Activated T-cell treated with anti-CD3 and anti-CD28 coated beads, Interleukin-2, amount 50 U/mL, for 4 hours (primary cell): ENCODE measurements at regions not wholly inside any gene's neighbourhood (a gene's known extent, or its start where the extent isn't known, plus 50 kb on each side); places are given as distances from the start of the nearest gene placed in this dataset.
"Not testable (repeated sequence)": the region's sequence is repeated elsewhere in the genome, so short reads cannot be mapped to it uniquely, and the experiment has no call there.

Experiments used
- ATAC-seq, 2 donors: fragments of 200-7000 bp; cut with Tn5 transposase; one replicate each; pipeline ENCODE4 v1.10.0; 2021
- DNase-seq: peaks from one replicate; pipeline ENCODE4 v3.0.0-alpha.2; 2020
- H3K27me3 Mint-ChIP-seq: one replicate; pipeline ENCODE4 v1.8.0; 2021; ENCODE audit warnings: low read depth, mixed read lengths
- H3K36me3 Mint-ChIP-seq: one replicate; pipeline ENCODE4 v1.8.0; 2022; ENCODE audit warnings: mixed read lengths; ENCODE audit not compliant: insufficient read depth
- H3K4me1 Mint-ChIP-seq: one replicate; pipeline ENCODE4 v1.8.0; 2021; ENCODE audit warnings: low read depth, mixed read lengths
- H3K4me3 Mint-ChIP-seq: one replicate; pipeline ENCODE4 v1.8.0; 2021; ENCODE audit warnings: mild to moderate bottlenecking, moderate library complexity, mixed read lengths
- H3K9me3 Mint-ChIP-seq: one replicate; pipeline ENCODE4 v1.8.0; 2021; ENCODE audit warnings: mixed read lengths

- DNase-seq = no peak
- ATAC-seq = peak; percentile 12 to 15
- H3K36me3 Mint-ChIP-seq = no peaks in the 10 kb centered on the region
- no peaks in the 10 kb centered on the region for H3K27me3 Mint-ChIP-seq
- peaks cover 5% of the 10 kb centered on the region for H3K4me1 Mint-ChIP-seq
- no peak overlapping the region for H3K4me3 Mint-ChIP-seq
- no peaks in the 10 kb centered on the region for H3K9me3 Mint-ChIP-seq
These were observed 88.1 kb upstream of the RET start for GRCh38 chr10:42988517-42989395.

- Mint-ChIP-seq H3K4me3 (no peak overlapping the region), H3K36me3 (no peaks in the 10 kb centered on the region)
These were observed 87.4 kb upstream of the RET start for GRCh38 chr10:42989481-42989921.

DNA sequence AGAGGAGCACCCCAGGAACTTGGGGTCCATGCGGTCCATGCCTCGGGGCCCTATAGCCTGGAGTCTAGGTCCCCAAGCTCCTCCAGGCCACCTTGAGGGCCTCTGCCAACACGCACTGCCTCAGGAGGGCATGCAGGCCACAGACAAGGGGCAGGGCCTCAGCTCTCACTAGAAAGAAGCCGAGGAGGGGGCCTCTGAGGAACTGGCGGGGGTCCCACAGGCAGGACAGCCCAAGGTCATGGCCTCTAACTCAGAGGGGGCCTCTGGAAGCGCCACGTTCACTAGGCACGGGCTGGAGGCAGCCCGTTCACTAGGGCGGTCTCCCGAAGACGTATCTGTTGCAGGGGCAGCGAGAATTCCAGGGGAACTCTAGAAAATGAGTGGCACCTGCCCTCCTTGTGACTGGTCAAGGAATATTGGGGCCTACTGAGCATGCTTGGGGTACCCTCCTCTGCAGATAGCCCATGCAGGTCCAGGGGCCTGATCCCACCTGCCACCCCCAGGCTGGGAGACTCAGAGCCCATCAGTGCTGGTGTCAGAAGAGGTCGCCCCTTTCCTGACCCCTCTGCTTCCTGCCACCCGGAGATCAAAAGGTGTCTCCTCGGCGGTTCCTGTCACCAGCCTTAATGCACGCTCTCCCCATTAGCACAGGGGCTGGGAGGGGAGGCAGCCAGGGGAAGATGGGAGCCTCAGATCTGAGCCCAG lies 86.7 kb upstream of the RET start:
- Mint-ChIP-seq H3K36me3 (no peaks in the 10 kb centered on the region), H3K4me3 (no peak overlapping the region), H3K9me3 (no peaks in the 10 kb centered on the region), H3K27me3 (no peaks in the 10 kb centered on the region), H3K4me1 (peaks cover 5% of the 10 kb centered on the region)
- DNase-seq (no peak), ATAC-seq (no peak)

More at GRCh38 chr10:42989481-42989921, 87.4 kb upstream of the RET start:
- Mint-ChIP-seq H3K27me3 (no peaks in the 10 kb centered on the region), H3K4me1 (peaks cover 5% of the 10 kb centered on the region), H3K9me3 (no peaks in the 10 kb centered on the region)
- ATAC-seq = no peak
- DNase-seq = no peak

DNA sequence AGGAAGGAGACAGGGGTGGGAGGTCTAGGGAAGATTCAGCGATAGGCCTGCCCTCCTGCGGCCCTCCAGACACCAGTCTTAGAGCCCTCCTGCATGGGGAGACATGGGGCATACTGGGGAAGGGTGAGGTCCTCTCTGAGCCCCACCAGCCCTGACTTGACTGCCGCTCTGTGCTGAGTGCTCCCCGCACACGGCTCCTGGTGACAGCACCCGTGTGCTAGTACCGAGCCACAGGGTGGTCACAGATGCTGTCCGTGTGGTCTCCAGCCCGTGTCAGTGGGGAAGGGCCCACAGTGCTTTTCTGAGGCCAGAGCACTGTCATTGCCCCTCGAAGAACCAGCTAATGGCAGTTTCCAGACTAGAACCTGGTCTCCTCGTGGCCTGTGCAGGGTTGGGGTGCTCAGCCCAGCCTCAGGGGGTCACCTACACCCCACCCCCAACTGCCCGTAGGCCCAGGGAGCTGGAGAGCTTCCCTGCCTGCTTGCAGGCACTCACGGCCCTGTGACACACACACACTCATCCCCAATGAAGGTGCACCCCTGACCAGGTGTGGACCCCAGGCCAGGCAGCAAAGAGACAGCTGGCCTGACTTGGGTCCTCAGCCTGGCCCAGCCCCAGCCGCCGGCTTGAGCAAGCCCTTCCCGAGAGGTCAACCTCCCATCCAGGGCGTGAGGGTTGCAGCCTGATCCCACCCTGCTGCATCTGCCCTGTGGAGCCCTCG lies 86.0 kb upstream of the RET start:
- peaks cover 5% of the 10 kb centered on the region for H3K4me1 Mint-ChIP-seq
- DNase-seq (no peak), ATAC-seq (no peak)
- no peak overlapping the region for H3K4me3 Mint-ChIP-seq
- H3K27me3 Mint-ChIP-seq = no peaks in the 10 kb centered on the region
- H3K36me3 Mint-ChIP-seq = no peaks in the 10 kb centered on the region
- H3K9me3 Mint-ChIP-seq = no peaks in the 10 kb centered on the region

GRCh38 chr10:42991442-42992098 lies 85.3 kb upstream of the RET start:
- Mint-ChIP-seq H3K36me3 (no peaks in the 10 kb centered on the region), H3K9me3 (no peaks in the 10 kb centered on the region), H3K4me1 (peaks cover 5% of the 10 kb centered on the region), H3K27me3 (no peaks in the 10 kb centered on the region), H3K4me3 (no peak overlapping the region)
- DNase-seq (no peak), ATAC-seq (no peak)

- no peak for DNase-seq
- ATAC-seq = no peak
- Mint-ChIP-seq H3K9me3 (no peaks in the 10 kb centered on the region), H3K36me3 (no peaks in the 10 kb centered on the region), H3K27me3 (no peaks in the 10 kb centered on the region), H3K4me3 (no peak overlapping the region), H3K4me1 (peaks cover 5% of the 10 kb centered on the region)
These were observed 84.5 kb upstream of the RET start for GRCh38 chr10:42992156-42992956.

- Mint-ChIP-seq H3K36me3 (no peaks in the 10 kb centered on the region), H3K4me3 (no peak overlapping the region), H3K27me3 (no peaks in the 10 kb centered on the region), H3K4me1 (peaks cover 5% of the 10 kb centered on the region), H3K9me3 (no peaks in the 10 kb centered on the region)
- DNase-seq = no peak
- no peak for ATAC-seq
These were observed 83.9 kb upstream of the RET start for GRCh38 chr10:42992957-42993390.

GRCh38 chr10:42994909-42995308 lies 82.0 kb upstream of the RET start:
- not testable (repeated sequence) for H3K36me3 Mint-ChIP-seq, H3K4me3 Mint-ChIP-seq, ATAC-seq, H3K4me1 Mint-ChIP-seq, DNase-seq, H3K9me3 Mint-ChIP-seq, H3K27me3 Mint-ChIP-seq

- H3K4me3 Mint-ChIP-seq = no peak overlapping the region
- no peaks in the 10 kb centered on the region for H3K9me3 Mint-ChIP-seq
- H3K4me1 Mint-ChIP-seq = no peaks in the 10 kb centered on the region
- ATAC-seq = no peak
- H3K27me3 Mint-ChIP-seq = peaks cover 2% of the 10 kb centered on the region
- H3K36me3 Mint-ChIP-seq = no peaks in the 10 kb centered on the region
- DNase-seq = no peak
These were observed 81.3 kb upstream of the RET start for GRCh38 chr10:42995537-42995936.

- no peaks in the 10 kb centered on the region for H3K36me3 Mint-ChIP-seq
- no peak overlapping the region for H3K4me3 Mint-ChIP-seq
- H3K9me3 Mint-ChIP-seq = no peaks in the 10 kb centered on the region
- DNase-seq (no peak), ATAC-seq (no peak)
- H3K27me3 Mint-ChIP-seq = peaks cover 2% of the 10 kb centered on the region
- no peaks in the 10 kb centered on the region for H3K4me1 Mint-ChIP-seq
These were observed 80.3 kb upstream of the RET start for GRCh38 chr10:42996588-42996987.

- no peaks in the 10 kb centered on the region for H3K36me3 Mint-ChIP-seq
- H3K4me3 Mint-ChIP-seq = no peak overlapping the region
- ATAC-seq = no peak
These were observed 79.6 kb upstream of the RET start for GRCh38 chr10:42997151-42997848.

GRCh38 chr10:42997849-42998165 lies 79.1 kb upstream of the RET start:
- no peak overlapping the region for H3K4me3 Mint-ChIP-seq
- DNase-seq (no peak), ATAC-seq (no peak)
- no peaks in the 10 kb centered on the region for H3K36me3 Mint-ChIP-seq
- peaks cover 2% of the 10 kb centered on the region for H3K27me3 Mint-ChIP-seq
- H3K4me1 Mint-ChIP-seq = no peaks in the 10 kb centered on the region
- no peaks in the 10 kb centered on the region for H3K9me3 Mint-ChIP-seq

More at GRCh38 chr10:42997151-42997848, 79.6 kb upstream of the RET start:
- no peak for DNase-seq
- H3K27me3 Mint-ChIP-seq = peaks cover 2% of the 10 kb centered on the region
- no peaks in the 10 kb centered on the region for H3K4me1 Mint-ChIP-seq
- no peaks in the 10 kb centered on the region for H3K9me3 Mint-ChIP-seq
